AG04449 (cell line): ENCODE measurements at regions not wholly inside any gene's neighbourhood (a gene's known extent, or its start where the extent isn't known, plus 50 kb on each side); places are given as distances from the start of the nearest gene placed in this dataset.

Experiments
- CTCF ChIA-PET: fragments of 350-600 bp; formaldehyde crosslinking; extraction: SDS; loops from one replicate; lab custom pipeline; 2021; ENCODE audit warnings: antibody characterized with exemption; lab: Yijun Ruan, JAX
- POLR2A ChIA-PET: fragments of 400-600, 350-600 bp; formaldehyde crosslinking; extraction: SDS; loops from one replicate; lab custom pipeline; 2020; ENCODE audit warnings: antibody characterized with exemption, inconsistent platforms; lab: Yijun Ruan, JAX
- DNase-seq: peaks from one replicate; pipeline ENCODE4 v3.0.0-alpha.2; 2010; ENCODE audit warnings: low read depth, low spot score
- H3K4me3 ChIP-seq: 2 replicates; pipeline ENCODE4 v1.5.1; 2011; ENCODE audit warnings: low read depth, mild to moderate bottlenecking, control low read depth, low read length
- CTCF ChIP-seq: IDR thresholded peaks from one replicate; pipeline ENCODE4 v1.5.1; 2011; ENCODE audit warnings: mild to moderate bottlenecking, moderate library complexity, low read length, control low read depth, inconsistent platforms; ENCODE audit not compliant: insufficient read depth; ENCODE audit errors: missing control alignments

GRCh38 chr15:24899367-24899766, 55.4 kb upstream of the SNRPN start:
- no peak for DNase-seq
- TF ChIP-seq CTCF, result no peak

GRCh38 chr15:24899795-24900194, 55.0 kb upstream of the SNRPN start:
- DNase-seq, result no peak
- TF ChIP-seq CTCF, result no peak
- POLR2A ChIA-PET, result no interaction called here
- H3K4me3 ChIP-seq, result no peak overlapping the region
- CTCF ChIA-PET, result no interaction called here

More at GRCh38 chr15:24899367-24899766, 55.4 kb upstream of the SNRPN start:
- no peak overlapping the region for H3K4me3 ChIP-seq
- POLR2A ChIA-PET, result no interaction called here
- CTCF ChIA-PET, result no interaction called here

GRCh38 chr15:24901409-24901808, 53.4 kb upstream of the SNRPN start:
- no peak for TF ChIP-seq CTCF
- DNase-seq, result no peak
- H3K4me3 ChIP-seq, result no peak overlapping the region
- ChIA-PET POLR2A (no interaction called here), CTCF (no interaction called here)
